GM19023 (cell line): ENCODE measurements at regions not wholly inside any gene's neighbourhood (a gene's known extent, or its start where the extent isn't known, plus 50 kb on each side); places are given as distances from the start of the nearest gene placed in this dataset.

Experiments used
- ATAC-seq: cut with Tn5 transposase; IDR thresholded peaks from one replicate; pipeline ENCODE4 v1.9.1; 2021; ENCODE audit warnings: mild to moderate bottlenecking, moderate library complexity; ENCODE audit not compliant: unreplicated experiment

- no peak for ATAC-seq
These were observed 454.5 kb downstream of the TMA16 start for GRCh38 chr4:163948920-163949455.

DNA sequence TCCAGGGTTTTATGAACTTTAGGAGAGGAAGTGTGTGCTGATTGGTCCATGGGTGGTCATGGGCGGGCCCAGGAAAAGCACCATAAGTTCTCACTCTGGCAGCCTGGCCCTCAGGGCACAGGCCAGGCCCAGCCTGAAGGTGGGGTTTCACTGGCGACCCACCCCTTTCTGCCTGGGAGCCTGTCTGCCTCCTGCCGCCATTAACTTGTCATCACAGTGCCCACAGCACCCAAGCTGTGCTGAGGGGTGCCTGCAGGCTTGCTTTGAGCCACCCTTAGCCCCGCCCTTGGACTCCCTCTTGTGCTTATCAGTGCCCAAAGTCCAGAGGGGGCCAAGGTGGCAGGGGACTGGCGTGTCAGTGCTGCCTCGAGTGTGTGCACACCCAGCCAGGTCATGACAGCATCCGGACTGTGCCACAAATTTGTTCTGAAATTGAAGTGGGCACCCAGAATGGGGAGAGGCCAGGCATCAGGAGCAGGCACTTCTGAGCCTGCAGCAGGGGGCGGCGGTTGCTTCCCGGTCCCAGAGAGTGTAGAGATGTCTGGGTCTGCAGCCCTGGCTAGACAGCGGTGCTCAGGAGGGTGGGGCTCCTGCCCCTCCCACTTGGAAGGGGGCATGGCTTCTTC is 455.6 kb downstream of the TMA16 start:
- no peak for ATAC-seq

DNA sequence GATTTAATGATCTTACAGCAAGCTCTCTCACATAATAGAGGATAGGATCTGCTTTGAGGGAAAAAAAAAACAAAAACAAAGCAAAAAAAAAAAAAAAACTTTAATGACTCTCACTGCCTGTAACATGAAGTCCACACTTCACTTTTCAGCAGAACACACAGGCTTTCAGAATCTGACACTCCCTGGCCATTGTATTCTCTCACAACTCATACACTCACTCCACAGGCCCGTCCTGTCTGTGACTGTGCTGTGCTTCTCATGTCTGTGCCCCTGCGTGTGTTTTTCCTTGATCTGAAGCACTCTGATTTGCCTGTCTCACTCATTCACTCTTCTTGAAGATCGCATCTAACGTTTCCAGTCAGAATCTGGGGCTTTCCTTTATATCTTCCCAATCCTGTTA is 460.8 kb downstream of the TMA16 start:
- ATAC-seq, result no peak

DNA sequence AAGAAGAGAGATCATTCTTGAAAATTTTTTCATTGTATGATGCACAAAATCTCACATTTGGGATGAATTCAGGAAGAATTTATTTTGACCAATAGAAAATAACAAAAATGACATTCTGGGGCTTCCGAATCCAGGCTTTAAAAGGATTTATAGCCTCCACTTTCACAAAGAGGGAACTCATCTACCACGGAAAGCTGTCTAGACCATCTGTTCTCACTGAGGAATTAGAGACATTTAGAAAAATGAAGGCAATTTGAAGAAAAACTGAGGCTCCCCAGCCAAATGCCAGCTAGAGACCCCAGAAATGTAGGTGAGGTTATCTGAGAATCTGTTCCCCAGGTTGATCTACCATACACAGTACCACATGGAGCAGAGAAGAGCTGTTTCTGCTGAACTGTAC is 464.3 kb downstream of the TMA16 start:
- ATAC-seq, result no peak

- ATAC-seq, result no peak
These were observed 465.4 kb downstream of the TMA16 start for GRCh38 chr4:163959932-163960331.

- no peak for ATAC-seq
These were observed 472.1 kb downstream of the TMA16 start for GRCh38 chr4:163966612-163967011.

GRCh38 chr4:163967263-163967662 is 472.8 kb downstream of the TMA16 start:
- no peak for ATAC-seq

DNA sequence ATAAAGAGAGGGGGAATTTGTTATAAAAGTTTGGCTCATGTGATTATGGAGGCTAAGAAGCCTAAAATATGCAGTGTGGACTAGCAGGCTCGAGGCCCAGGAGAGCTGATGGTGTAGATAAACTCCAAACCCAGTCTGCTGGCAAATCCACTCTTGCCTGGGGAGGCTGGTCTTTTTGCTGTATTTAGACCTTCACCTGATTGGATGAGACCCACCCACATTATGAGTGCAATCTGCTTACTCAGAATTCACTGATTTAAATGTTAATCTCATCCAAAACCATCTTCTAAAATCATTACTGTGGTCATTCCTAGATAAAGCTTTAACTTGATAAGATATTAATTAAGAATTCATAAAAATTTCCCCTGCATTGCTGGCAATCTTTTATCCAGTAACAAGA is 473.2 kb downstream of the TMA16 start:
- no peak for ATAC-seq

DNA sequence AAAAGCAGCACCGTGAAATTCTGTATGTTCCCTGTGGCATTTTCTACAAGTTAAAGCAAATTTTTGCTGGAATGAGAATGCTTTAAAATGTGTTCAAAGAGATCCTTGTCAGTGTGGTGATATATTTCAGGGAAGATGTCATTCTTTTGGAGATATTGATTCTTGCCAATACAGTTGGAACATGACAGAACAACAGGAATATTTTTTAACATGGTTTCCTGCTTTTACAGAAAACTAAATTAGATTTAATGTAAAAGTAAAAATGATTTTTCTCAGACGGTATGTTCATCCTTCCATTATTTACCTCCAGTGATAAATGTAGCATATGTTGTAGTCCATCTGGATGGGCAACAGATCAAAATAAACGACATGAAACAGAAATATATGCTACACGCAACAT is 474.8 kb downstream of the TMA16 start:
- no peak for ATAC-seq

DNA sequence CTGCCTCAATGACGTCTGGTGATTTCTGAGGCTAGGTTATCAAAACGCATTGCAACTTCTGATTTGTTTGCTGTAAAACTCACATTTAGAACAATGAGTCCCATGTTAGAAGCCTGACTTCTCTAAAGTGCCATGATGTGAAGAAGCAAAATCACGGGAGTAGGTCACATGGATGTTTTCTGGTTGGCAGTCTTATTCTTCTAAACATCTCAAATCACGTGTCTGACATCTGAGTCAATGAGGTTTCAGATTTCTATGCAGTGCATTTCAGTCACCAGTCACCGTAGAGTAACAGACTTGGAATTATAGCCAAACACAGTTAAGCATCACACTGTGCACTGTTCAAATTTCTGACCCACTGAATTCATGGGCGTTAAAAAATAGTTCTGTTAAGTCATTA is 482.1 kb downstream of the TMA16 start:
- no peak for ATAC-seq

DNA sequence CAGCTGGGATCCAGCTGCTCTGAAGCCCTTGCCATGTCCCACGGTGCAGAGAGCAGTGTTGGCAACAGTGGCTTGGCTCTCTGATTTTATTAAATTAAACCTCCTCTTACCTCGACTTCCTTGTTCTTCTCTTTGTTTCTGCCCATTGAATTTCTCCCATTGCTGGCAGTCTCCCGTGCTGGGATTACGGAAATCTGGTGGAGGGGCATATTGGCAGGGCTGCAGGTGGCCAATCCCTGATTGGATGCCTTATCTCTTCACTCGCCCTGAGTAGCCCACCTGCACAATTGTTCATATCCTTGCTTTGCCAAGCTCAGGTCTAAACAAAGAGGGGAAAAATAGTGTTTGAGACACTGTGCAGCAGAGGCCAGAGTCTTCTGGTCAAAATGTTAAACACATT is 493.9 kb downstream of the TMA16 start:
- no peak for ATAC-seq

- ATAC-seq, result no peak
These were observed 494.4 kb downstream of the TMA16 start for GRCh38 chr4:163988865-163989264.

DNA sequence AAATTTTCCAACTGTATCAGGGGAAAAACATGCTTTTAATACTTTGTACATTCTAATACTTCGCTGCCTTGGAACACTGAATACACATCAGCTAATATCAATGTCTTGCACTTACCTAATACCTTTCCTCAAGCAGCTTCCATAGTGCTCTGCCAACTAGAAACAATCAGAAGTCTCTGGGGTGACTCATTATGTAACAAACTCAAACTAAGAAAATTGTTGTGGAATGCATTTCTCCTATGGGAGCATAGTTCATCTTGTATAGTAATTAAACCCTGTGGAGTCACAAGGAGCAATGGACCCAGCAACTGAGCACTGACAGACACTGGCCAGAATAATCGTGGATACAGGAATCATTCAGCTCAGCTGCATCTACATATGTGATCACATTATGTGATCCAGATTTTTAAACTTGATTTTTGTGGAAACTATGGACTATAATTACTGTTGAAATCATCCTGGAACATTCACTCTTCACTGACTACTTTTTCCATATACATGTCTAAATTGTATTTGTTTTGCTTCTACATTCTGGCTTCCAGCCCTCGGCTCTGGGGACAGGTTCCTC is 496.9 kb downstream of the TMA16 start:
- no peak for ATAC-seq

DNA sequence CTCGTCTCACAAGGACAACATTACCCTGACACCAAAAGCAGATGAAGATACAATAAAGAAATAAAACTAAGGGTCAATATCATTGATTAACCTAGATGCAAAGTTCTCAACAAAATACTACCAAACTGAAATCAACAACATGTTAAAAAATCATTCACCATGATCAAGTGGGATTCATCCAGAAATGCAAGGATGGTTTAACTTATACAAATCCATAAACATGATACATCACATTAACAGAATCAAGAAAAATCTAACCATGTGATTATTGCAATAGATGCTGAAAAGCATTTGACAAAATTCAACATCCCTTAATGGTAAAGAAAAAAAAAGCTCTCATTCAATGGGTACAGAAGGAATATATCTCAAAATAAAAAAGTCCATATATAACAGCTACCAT is 514.9 kb downstream of the TMA16 start:
- no peak for ATAC-seq

DNA sequence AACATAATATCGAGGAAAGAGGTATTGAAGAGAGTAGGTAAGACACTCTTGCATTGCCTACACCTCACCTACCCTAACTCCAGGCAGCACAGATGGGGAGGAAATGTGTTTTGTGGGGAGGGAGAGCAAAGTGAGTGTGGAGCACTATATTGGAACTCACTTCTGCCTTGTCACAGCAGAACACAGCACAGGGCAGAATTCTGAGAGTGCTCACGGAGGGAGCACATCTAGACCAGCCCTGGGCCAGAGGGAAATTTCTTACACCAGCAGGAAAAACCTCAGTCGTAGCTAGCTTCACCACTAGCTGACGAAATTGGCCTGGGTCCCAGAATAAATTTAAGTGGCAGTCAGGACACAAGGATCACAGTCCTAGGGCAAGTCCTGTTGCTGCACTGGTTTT is 517.3 kb downstream of the TMA16 start:
- ATAC-seq, result no peak

DNA sequence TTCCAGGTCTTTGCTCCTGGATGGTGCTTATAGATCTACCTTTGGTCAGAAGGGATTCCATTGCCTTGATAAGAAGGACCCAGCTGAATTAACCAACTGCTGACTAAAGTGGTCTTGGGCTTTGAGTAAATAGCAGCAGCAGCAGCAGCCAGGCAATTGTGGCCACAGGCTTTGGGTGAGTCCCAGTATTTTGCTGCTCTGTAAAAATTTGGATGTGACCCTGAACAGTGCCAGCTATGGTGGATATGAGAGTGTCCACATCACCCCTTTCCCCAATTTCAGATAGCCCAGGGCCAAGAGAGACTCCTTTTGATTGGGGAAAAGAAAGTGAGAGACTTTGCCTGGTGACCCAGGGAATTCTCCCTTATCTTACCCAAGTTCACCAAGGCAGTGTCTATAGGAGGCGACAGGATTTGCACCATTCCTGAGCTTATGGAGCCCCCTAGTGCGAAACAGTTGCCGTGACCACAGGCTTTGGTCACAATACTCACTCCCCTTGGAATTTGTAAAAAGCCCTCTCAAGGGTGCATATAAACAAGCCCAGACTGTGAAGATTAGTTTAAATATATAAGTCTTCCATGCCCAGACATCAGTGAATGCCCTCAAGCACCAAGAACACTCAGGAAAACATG is 518.0 kb downstream of the TMA16 start:
- ATAC-seq, result peak; percentile 64

- ATAC-seq, result no peak
These were observed 527.5 kb downstream of the TMA16 start for GRCh38 chr4:164021947-164022346.

GRCh38 chr4:164023214-164023613 is 528.7 kb downstream of the TMA16 start:
- ATAC-seq, result no peak

DNA sequence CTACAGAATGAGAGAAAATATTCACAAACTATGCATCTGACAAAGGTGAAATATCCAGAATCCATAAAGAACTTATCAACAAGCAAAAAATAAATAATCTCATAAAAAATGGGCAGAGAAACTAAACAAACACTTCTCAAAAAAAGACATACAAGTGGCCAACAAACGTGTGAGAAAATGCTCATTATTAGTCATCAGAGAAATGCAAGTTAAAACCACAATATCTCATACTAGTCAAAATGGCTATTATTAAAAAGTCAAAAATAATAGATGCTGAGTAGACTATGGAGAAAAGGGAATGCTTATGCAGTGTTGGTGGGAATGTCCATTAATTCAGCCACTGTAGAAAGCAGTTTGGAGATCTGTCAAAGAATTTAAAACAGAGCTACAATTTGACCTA is 533.3 kb downstream of the TMA16 start:
- ATAC-seq, result no peak

- ATAC-seq, result no peak
These were observed 545.0 kb downstream of the TMA16 start for GRCh38 chr4:164039482-164039881.

GRCh38 chr4:164056426-164057142 is 562.1 kb downstream of the TMA16 start:
- no peak for ATAC-seq
